ENCODE measurements at regions not wholly inside any gene's neighbourhood (a gene's known extent, or its start where the extent isn't known, plus 50 kb on each side); places are given as distances from the start of the nearest gene placed in this dataset.

DNA sequence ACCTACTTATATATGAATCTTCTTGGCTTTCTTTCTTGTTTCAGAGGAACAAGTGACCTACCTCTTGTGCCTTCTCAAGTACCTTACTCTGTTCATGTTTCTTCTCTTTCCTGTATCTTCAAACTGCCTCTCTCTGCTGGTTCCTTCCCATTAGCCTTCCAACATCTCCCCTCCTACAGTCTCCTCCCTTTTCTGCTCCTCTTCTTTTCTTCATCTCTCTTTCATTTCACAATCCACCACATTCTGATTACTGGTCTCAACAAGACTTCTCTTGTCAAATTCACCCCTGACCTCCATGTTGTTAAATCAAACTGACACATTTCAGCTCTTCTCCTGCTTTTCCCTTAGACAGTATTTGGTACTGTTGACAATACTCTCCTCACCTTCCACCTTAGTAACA, 95.6 kb downstream of the BRMS1L start:
- no peak for TF ChIP-seq POLR2A (IDR thresholded peaks at IDR 0.05)
- TF ChIP-seq EP300 (IDR thresholded peaks at IDR 0.05): no peak
- TF ChIP-seq, protein P1, sequence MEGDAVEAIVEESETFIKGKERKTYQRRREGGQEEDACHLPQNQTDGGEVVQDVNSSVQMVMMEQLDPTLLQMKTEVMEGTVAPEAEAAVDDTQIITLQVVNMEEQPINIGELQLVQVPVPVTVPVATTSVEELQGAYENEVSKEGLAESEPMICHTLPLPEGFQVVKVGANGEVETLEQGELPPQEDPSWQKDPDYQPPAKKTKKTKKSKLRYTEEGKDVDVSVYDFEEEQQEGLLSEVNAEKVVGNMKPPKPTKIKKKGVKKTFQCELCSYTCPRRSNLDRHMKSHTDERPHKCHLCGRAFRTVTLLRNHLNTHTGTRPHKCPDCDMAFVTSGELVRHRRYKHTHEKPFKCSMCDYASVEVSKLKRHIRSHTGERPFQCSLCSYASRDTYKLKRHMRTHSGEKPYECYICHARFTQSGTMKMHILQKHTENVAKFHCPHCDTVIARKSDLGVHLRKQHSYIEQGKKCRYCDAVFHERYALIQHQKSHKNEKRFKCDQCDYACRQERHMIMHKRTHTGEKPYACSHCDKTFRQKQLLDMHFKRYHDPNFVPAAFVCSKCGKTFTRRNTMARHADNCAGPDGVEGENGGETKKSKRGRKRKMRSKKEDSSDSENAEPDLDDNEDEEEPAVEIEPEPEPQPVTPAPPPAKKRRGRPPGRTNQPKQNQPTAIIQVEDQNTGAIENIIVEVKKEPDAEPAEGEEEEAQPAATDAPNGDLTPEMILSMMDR (IDR thresholded peaks at IDR 0.05): no peak
